ENCODE measurements at regions not wholly inside any gene's neighbourhood (a gene's known extent, or its start where the extent isn't known, plus 50 kb on each side); places are given as distances from the start of the nearest gene placed in this dataset.

GRCh38 chr2:60400462-60401246 is 152.8 kb downstream of the BCL11A start:
- DNase-seq, result no peak

GRCh38 chr2:60394463-60394862 is 159.0 kb downstream of the BCL11A start:
- DNase-seq, result no peak

- no peak for DNase-seq
These were observed 161.6 kb downstream of the BCL11A start for GRCh38 chr2:60391649-60392375.

GRCh38 chr2:60391230-60391629 is 162.2 kb downstream of the BCL11A start:
- DNase-seq, result no peak

GRCh38 chr2:60386436-60386835 is 167.0 kb downstream of the BCL11A start:
- DNase-seq, result no peak

GRCh38 chr2:60385648-60386047 is 167.8 kb downstream of the BCL11A start:
- peak in 1 of 2 donors; percentile 42 for DNase-seq

- no peak for DNase-seq
These were observed 169.9 kb downstream of the BCL11A start for GRCh38 chr2:60383401-60384143.

- DNase-seq, result no peak
These were observed 173.0 kb downstream of the BCL11A start for GRCh38 chr2:60380411-60380810.

- DNase-seq, result no peak
These were observed 173.8 kb downstream of the BCL11A start for GRCh38 chr2:60379684-60380083.

- DNase-seq, result no peak
These were observed 174.2 kb downstream of the BCL11A start for GRCh38 chr2:60379216-60379615.

- DNase-seq, result no peak
These were observed 175.6 kb downstream of the BCL11A start for GRCh38 chr2:60377825-60378224.

GRCh38 chr2:60376252-60376651 is 177.2 kb downstream of the BCL11A start:
- DNase-seq, result no peak

- no peak for DNase-seq
These were observed 181.8 kb downstream of the BCL11A start for GRCh38 chr2:60371681-60372080.

GRCh38 chr2:60371219-60371618 is 182.2 kb downstream of the BCL11A start:
- DNase-seq, result no peak

GRCh38 chr2:60370814-60371213 is 182.6 kb downstream of the BCL11A start:
- no peak for DNase-seq

GRCh38 chr2:60368456-60368855 is 185.0 kb downstream of the BCL11A start:
- DNase-seq, result no peak

GRCh38 chr2:60366135-60366712 is 187.2 kb downstream of the BCL11A start:
- DNase-seq, result peak in 1 of 2 donors; percentile 45

- DNase-seq, result no peak
These were observed 187.9 kb downstream of the BCL11A start for GRCh38 chr2:60365556-60365955.

- DNase-seq, result no peak
These were observed 189.0 kb downstream of the BCL11A start for GRCh38 chr2:60364491-60364890.

GRCh38 chr2:60361498-60361897 is 192.0 kb downstream of the BCL11A start:
- no peak for DNase-seq

- DNase-seq, result no peak
These were observed 193.9 kb downstream of the BCL11A start for GRCh38 chr2:60359569-60359968.

GRCh38 chr2:60358476-60358875 is 195.0 kb downstream of the BCL11A start:
- DNase-seq, result no peak

- no peak for DNase-seq
These were observed 195.5 kb downstream of the BCL11A start for GRCh38 chr2:60357996-60358395.
